ENCODE measurements at regions not wholly inside any gene's neighbourhood (a gene's known extent, or its start where the extent isn't known, plus 50 kb on each side); places are given as distances from the start of the nearest gene placed in this dataset.
A peak's percentile ranks its signal among the peaks of the same experiment; 100 is the strongest.

GRCh38 chr9:92187989-92188714 is 72.9 kb upstream of the SPTLC1 start:
- no peaks in the 10 kb centered on the region for H3K79me2 ChIP-seq (ENCODE audit: control insufficient read depth in 1 of 2, insufficient read depth in 2 of 2, low read length in 2 of 2)
- H3K14ac ChIP-seq (ENCODE audit: insufficient read length) = no peak overlapping the region
- H3K4me1 ChIP-seq (replicated peaks in 1 of 4; ENCODE audit: control insufficient read depth in 3 of 4, insufficient read depth in 4 of 4, low read length in 3 of 4) = peaks cover 0 to 4% (median 0%) of the 10 kb centered on the region in 4 experiments; a peak in 1 of 7 replicates
- no peak overlapping the region for H3K4me3 ChIP-seq (ENCODE audit: extremely low read depth in 1 of 4, insufficient read depth in 2 of 4, low read depth in 3 of 4, low read length in 4 of 4)
- FAIRE-seq (no peak), DNase-seq (ENCODE audit: low read depth in 1 of 2, low spot score in 2 of 2) (no peak)
- no peak overlapping the region for H3K27ac ChIP-seq (ENCODE audit: low read depth, low read length)
- no peaks in the 10 kb centered on the region for H3K36me3 ChIP-seq (ENCODE audit: control insufficient read depth in 2 of 4, insufficient read depth in 4 of 4, low read length in 3 of 4)
- no peak overlapping the region for H2BK120ac ChIP-seq (replicated peaks; ENCODE audit: low read depth, low read length)
- no peaks in the 10 kb centered on the region for H3K9me3 ChIP-seq (ENCODE audit: insufficient read depth in 2 of 2, low read depth in 1 of 2, low read length in 1 of 2)
- no peak overlapping the region for H2AK5ac ChIP-seq (ENCODE audit: low read depth, low read length)
- H4K20me1 ChIP-seq (replicated peaks in 1 of 2; ENCODE audit: control insufficient read depth in 1 of 2, insufficient read depth in 2 of 2, low read length in 2 of 2) = no peaks in the 10 kb centered on the region
- H3K18ac ChIP-seq (ENCODE audit: extremely low read depth, low read length) = no peak overlapping the region
- H2BK15ac ChIP-seq (ENCODE audit: low read length) = no peak overlapping the region
- H4K8ac ChIP-seq (ENCODE audit: extremely low read depth, insufficient read depth, low read length) = 0 out of 2 replicates have a peak overlapping the region, but pooled peaks have one; percentile 35
- H4K91ac ChIP-seq (replicated peaks; ENCODE audit: insufficient read length, low read length) = no peak overlapping the region
- no peak overlapping the region for H3K4me2 ChIP-seq (ENCODE audit: insufficient read depth in 1 of 2, low read depth in 2 of 2, low read length in 2 of 2)
- ChIA-PET POLR2A (ENCODE audit: partially characterized antibody) (no interaction called here), CTCF (ENCODE audit: partially characterized antibody) (interaction anchor here (1.0 to 3.2 kb wide), 4 partner anchors 12 to 55 kb away, joined by 3 to 30 read pairs (median 6); no protein-coding TSS in a partner anchor)
- H3K9ac ChIP-seq (replicated peaks in 1 of 4; ENCODE audit: extremely low read depth in 1 of 4, low read depth in 3 of 4, low read length in 3 of 4) = no peak overlapping the region
- H2BK5ac ChIP-seq (ENCODE audit: low read depth, low read length) = no peak overlapping the region
- peaks cover 7% of the 10 kb centered on the region; the same call in 1 of the 2 replicates for H3K23me2 ChIP-seq (ENCODE audit: low read depth, low read length)
- H3K4ac ChIP-seq (replicated peaks; ENCODE audit: insufficient read length, low read depth, low read length) = no peak overlapping the region
- no peak overlapping the region for H2AFZ ChIP-seq (ENCODE audit: low read length)
- no peak overlapping the region for H3K56ac ChIP-seq (replicated peaks; ENCODE audit: insufficient read length, low read depth, low read length)
- no peaks in the 10 kb centered on the region for H3K27me3 ChIP-seq (replicated peaks in 1 of 4; ENCODE audit: control insufficient read depth in 3 of 4, extremely low read depth in 1 of 4, insufficient read depth in 3 of 4, low read length in 3 of 4)
- H4K5ac ChIP-seq (ENCODE audit: insufficient read length, low read depth, low read length) = no peak overlapping the region
- no peak overlapping the region for H3K23ac ChIP-seq (ENCODE audit: insufficient read length)
- WGBS, 2 experiments (ENCODE audit: extremely low coverage in 1 of 2, insufficient coverage in 1 of 2, insufficient read length in 1 of 2, insufficient replicate concordance in 2 of 2, low coverage in 1 of 2, low lambda C conversion rate in 2 of 2, missing lambda C conversion rate in 1 of 2) = 86% methylated on average over 10 of the region's 10 CpGs; no CpG with 5 or more reads in 1 of the 2 experiments
- H3K79me1 ChIP-seq (ENCODE audit: low read depth, low read length) = no peaks in the 10 kb centered on the region
- no peak overlapping the region for H2BK12ac ChIP-seq (ENCODE audit: low read depth, low read length)
- no peak overlapping the region for H2BK20ac ChIP-seq (ENCODE audit: low read length)
- TF ChIP-seq BRCA1 (IDR thresholded peaks at IDR 0.05; ENCODE audit: low read depth, low read length) (no peak), POU5F1 (IDR thresholded peaks at IDR 0.05; ENCODE audit: low read depth, low read length) (no peak), HDAC2 (IDR thresholded peaks at IDR 0.05; ENCODE audit: borderline replicate concordance in 1 of 2, low read depth in 2 of 2, low read length in 2 of 2) (no peak)

Measured in H1 (cell line).